ENCODE measurements at regions not wholly inside any gene's neighbourhood (a gene's known extent, or its start where the extent isn't known, plus 50 kb on each side); places are given as distances from the start of the nearest gene placed in this dataset.
A peak's percentile ranks its signal among the peaks of the same experiment; 100 is the strongest.

- DNase-seq (ENCODE audit: low spot score), result no peak
These were observed 439.5 kb upstream of the ETAA1 start for GRCh38 chr2:66957677-66958076.

DNA sequence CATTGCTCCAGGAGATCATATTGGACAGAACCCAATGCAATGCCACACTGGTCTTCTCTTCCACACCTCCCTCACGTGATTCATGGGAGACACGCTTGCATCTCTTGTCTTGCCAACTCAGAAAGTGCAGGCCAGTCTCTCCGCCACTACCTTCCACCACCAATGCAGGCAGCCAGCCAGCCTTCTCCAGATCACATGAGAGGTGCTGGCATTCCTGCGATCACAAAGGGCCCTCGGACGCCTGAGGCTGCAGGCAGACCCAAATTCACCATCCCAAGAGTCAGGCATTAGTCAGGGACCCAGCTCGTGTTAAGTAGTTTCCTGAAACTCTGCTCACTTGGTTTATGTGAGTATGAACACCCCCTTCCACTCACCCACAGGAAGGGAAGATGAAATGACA is 437.0 kb upstream of the ETAA1 start:
- no peak for DNase-seq (ENCODE audit: low spot score)

GRCh38 chr2:66962716-66963115 is 434.4 kb upstream of the ETAA1 start:
- peak; percentile 82 for DNase-seq (ENCODE audit: low spot score)

DNA sequence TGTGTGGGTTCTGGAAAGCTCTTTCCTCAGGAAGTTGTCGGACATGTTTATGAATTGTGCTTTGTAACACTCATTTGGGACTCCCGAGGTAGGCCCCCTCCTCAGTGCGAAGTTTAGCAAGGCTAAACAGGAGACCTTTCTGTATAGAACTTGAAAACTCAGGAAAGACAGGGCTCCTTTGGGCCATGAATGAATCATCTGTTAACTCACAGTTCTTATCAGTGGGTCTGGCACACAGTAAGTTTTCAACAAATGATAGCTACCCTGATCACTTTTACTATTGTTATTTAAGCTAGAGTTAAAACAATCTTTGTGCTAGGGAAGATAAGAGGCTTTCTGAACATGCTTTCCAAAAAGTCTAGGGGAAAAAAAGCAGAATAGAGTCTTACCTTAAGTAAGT is 430.5 kb upstream of the ETAA1 start:
- no peak for DNase-seq (ENCODE audit: low spot score)

GRCh38 chr2:66968946-66969345 is 428.2 kb upstream of the ETAA1 start:
- no peak for DNase-seq (ENCODE audit: low spot score)

GRCh38 chr2:66981074-66981473 is 416.1 kb upstream of the ETAA1 start:
- DNase-seq (ENCODE audit: low spot score), result no peak

DNA sequence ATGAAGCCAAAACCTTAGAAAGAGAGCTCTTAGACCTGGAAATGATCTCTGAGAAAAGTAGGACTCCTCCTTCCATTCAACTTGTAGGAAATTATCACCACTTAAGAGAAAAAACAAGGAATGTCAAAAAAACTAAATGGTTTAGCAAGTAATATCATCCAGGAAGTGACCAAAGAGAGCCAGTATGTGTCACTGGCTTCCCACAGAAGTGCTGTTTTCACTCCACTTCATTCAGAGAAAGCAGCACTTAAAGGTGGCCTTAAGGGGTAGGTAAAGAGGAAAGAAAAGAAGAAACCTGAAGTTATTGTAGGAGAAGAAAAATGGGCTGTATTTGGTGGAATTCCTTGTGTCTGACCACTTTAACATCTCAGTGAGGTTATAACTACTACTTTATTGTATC is 414.4 kb upstream of the ETAA1 start:
- DNase-seq (ENCODE audit: low spot score), result no peak

DNA sequence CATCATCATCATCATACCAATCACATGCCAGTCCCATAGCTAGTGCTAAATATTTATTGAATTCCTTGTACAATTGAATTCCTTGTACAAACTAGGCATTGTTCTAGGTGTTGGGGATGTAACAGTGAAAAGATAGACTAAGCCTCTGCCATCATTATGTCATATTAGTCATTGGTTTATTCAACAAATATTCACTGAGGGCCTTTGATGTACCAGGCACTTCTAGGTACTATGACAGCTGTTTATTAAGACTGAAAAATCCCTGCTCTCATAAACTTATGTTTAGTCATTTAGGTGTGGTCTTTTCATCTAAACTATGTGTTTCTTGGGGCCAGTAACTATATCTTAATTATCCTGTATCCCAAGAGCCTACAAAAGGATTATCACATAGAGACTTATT is 412.3 kb upstream of the ETAA1 start:
- no peak for DNase-seq (ENCODE audit: low spot score)

DNA sequence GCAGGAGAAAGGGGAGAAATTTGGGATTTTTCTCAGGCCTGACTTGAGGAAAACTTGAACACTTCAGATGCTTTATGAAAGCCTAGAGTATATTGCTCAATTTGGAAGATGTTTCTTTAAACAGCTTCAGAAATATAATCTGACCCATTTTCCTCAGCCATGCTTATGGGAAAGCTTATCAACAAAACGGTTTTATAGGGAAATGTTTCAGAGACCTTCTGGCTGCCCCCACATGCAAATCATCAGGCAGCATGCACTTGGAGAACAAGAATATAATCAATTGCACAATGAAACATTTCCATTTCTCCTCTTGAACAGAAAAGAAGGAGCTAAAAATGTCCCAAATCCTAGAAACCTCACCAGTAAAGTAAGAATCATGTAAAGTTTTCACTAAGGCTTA is 411.2 kb upstream of the ETAA1 start:
- peak; percentile 39 for DNase-seq (ENCODE audit: low spot score)

DNA sequence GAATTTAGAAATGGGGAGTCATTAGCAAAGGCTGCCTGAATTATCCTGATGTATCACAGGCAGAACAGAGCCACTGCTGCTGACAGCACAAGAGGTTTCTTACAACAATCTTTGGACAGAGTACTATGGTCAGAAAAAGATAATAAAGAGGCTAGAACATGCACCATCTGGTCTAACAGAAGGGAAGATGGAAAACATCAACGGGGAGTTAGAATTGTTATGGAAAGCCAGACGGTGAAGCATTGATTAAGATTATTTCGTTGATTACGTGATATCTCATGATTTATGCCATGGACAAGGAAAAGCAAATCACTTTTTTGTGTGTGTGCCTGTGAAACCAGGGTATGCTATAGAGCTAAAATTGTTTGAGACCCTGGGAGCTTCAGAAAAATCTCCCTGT is 409.4 kb upstream of the ETAA1 start:
- DNase-seq (ENCODE audit: low spot score), result no peak

DNA sequence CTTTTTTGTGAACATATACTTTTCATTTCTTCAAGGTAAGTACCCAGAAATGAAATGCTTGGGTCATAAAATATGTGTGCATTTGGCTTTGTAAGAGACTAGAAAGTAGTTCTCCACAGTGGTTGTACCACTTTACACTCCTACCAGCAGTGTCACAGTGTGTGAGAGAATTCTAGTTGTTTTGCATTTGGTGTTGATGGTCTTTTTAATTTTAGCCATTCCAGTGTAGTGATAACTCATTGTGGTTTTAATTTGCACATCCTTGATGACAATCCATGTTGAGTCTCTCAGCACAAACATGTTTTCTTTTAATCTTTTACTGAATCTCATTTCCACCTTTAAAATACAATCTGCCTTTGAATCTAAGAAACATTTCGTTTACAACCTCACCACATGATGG is 402.5 kb upstream of the ETAA1 start:
- DNase-seq (ENCODE audit: low spot score), result no peak

- no peak for DNase-seq (ENCODE audit: low spot score)
These were observed 401.5 kb upstream of the ETAA1 start for GRCh38 chr2:66995636-66996035.

GRCh38 chr2:67002618-67003371 is 394.3 kb upstream of the ETAA1 start:
- DNase-seq (ENCODE audit: low spot score), result no peak

DNA sequence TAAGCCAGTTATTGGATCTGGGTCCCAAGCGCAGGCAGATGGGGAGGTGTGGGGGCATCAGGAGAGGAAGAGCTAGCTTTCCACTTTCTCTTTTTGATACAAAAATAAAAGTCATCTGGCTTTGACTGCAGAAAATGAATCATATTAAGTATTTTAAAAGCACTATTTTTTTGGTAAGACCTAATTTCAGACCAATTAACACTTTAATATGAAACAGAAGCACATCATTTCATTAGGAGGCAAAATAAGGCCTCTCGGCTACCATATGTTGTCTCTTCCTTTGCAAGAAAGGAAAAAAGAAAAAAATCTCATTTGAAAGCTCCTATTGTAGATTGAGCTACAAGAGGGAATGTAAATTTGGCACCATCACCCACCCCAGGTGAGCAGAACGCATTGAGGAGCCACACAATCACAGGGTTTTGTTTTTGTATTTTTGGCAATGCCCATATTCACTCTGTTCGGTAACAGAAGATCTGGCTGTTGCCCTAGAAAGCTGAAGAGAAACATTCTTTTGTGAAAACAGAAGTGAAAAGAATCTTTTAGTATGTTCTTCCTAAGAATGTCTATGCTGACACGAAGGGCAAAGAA is 390.7 kb upstream of the ETAA1 start:
- no peak for DNase-seq (ENCODE audit: low spot score)

GRCh38 chr2:67008155-67008554 is 389.0 kb upstream of the ETAA1 start:
- no peak for DNase-seq (ENCODE audit: low spot score)

GRCh38 chr2:67012165-67012564 is 385.0 kb upstream of the ETAA1 start:
- no peak for DNase-seq (ENCODE audit: low spot score)

DNA sequence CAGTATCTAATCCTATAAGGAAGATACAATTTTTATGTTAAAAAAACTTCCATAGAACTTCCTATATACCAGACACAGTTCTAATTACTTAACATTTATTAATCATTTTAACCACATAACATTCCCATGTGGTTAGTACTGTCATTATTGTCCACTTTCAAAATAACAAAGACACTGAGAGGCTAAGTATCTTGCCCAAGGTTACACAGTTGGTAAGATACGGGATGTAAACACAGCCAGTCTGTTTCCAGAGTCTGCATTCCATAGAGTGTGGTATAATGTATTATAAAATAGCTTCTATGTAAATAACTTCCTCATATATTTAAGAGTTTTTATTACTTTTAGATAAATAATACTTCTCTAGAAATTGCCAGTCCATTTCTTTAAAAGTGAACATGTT is 383.3 kb upstream of the ETAA1 start:
- no peak for DNase-seq (ENCODE audit: low spot score)

DNA sequence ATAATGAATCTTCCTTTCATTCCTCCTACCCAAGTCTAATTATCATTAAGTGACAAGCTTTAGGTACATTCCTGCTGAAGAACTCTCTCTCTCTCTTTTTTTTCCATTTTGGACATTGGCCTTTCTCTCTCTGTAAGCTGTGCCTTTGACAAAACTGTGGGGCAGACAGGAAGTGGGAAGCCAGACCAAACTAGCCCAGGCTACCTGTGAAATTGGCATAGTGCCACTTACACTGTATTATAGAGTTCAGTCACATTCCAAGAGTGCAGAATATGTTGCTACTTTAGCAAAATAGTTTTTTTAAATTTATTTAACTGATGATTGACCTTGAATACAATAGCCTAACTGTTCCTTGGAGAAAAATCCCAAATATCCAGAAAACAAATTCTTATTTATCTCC is 381.5 kb upstream of the ETAA1 start:
- no peak for DNase-seq (ENCODE audit: low spot score)

GRCh38 chr2:67018301-67018700 is 378.8 kb upstream of the ETAA1 start:
- DNase-seq (ENCODE audit: low spot score), result no peak

- DNase-seq (ENCODE audit: low spot score), result no peak
These were observed 365.1 kb upstream of the ETAA1 start for GRCh38 chr2:67032076-67032475.

DNA sequence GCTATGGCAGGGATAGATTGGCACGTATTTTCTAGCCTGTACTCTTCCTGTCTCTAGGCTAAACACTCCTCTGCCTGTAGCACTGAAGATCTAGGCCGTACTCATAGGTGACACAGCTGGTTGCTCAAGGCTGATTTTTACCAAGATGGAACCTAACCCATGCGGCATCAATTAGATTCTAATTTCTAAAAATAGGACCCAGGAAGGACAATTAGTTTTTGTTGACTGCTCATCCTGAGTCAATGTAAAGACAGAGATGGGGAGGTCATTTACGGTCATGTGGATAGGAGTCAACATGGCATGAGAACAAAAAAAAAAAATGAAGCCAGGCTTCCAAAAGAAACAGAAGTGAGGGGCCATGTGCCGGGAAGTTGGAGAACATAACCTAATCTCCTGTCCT is 360.7 kb upstream of the ETAA1 start:
- DNase-seq (ENCODE audit: low spot score), result no peak

- DNase-seq (ENCODE audit: low spot score), result no peak
These were observed 359.5 kb upstream of the ETAA1 start for GRCh38 chr2:67037655-67038054.

- no peak for DNase-seq (ENCODE audit: low spot score)
These were observed 358.9 kb upstream of the ETAA1 start for GRCh38 chr2:67038195-67038594.

GRCh38 chr2:67039058-67039457 is 358.1 kb upstream of the ETAA1 start:
- DNase-seq (ENCODE audit: low spot score), result no peak

Data from umbilical cord (tissue), 1 donor.